IPS DF 4.7 (cell line): ENCODE measurements at regions not wholly inside any gene's neighbourhood (a gene's known extent, or its start where the extent isn't known, plus 50 kb on each side); places are given as distances from the start of the nearest gene placed in this dataset.

Experiments
- DNase-seq: peaks from one replicate; pipeline ENCODE4 v3.0.0-alpha.2; 2013; ENCODE audit warnings: low spot score; ENCODE audit errors: extremely low read depth

DNA sequence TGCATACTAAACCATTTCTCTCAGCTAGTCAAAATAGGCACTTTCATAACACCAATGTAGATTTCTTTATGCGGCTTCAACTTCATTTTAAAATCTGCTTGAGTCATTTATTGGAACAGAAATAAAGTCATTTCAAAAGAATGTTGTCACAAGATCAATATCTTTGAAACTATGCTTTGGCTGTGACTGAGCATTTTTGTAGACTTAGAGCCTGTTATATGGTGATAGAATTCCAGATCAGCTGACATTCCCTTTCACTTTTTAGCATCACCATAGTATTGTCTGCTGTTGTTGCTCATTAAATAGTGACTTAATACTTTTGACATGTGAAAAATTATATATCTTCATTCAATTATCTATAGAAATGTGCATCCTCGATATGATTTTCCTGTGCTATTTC is 279.2 kb upstream of the PRR20A start:
- DNase-seq: no peak

DNA sequence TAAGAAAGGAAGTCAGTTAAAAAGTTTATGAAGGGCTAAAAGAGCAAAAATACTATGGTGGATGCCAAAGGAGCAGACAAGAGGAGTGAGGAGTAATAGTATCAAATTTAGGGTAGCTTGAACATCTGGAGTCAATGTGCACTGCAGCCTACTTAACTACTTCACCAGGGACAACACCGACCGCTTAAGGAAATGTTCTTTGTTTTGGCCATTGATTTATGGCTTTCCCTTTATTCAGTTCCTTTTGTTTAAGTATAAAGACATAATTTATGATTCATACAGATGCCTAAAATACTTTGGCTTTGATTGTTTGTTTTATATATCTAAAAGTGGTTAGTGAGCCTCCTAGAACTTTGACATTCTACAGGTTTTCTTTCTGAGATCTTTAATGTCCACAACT is 276.3 kb upstream of the PRR20A start:
- no peak for DNase-seq

DNA sequence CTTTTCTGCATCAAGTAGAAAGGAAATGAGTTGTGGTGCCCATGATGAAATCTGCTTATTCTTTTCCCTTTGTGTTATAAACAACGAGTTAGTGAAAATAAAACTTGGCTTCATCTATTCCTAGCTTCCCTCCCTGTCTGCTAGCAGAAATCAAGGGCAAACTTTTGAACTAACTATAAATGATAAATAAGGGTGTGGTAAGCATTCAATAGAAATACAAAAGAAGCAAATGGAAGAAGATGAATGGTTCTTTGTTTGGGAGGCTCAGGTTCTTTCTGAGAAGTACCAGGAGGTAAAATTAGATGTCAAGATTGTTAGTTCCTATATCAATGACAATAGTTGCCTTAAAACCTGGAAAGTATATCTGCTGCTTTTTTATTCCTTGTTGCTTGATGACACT is 275.3 kb upstream of the PRR20A start:
- no peak for DNase-seq

DNA sequence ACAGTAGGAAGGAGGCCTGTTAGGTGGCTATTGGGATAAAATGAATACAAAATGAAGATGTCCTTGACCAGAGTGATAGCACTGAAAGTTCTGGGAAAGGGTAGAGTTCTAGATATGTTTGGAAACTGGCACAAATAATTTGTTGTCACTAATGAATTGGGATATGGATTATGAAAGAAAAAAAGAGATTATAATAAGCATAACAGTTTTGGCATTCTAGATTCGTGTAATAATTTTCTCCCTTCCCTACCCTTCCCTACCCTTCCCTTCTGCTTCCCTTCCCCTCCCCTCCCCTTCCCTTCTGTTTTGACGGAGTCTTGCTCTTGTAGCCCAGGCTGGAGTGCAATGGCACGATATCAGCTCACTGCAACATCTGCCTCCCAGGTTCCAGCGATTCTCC is 271.0 kb upstream of the PRR20A start:
- DNase-seq: no peak

DNA sequence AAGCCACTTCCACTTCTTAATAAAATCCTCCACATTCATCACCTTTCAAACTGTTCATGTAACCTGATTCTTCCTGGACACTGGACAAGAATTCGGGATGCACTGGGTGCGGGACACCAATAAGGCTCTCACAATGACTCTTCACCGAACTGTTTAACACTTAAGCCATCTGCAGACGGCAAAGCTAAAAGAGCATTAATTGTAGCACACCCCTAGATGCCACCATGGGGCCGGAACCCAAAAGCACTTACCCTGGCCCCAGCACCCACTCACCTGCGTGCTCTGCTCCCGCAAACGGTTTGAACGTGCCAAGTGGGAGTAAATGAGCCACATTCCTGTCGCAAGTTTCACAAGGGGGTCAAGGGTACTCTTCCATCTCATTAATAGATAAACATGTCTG is 254.3 kb upstream of the PRR20A start:
- DNase-seq: no peak

DNA sequence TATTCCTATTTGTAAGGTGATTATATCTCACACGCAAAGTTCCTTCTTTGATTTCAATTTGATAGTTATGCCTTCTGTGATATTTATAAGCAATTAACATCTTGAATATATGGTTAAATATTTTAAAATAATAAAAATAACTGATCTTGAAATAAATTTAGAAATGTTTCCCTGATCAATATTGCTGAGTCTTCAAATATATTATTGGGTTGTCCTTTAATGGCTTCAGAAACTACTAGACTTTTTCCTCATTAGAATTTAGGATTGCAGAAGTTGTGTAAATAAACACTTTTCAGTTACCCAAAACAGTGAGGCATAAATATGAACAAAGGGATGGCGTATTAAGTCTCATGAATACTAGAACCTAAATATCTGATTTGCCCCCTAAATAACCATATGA is 252.3 kb upstream of the PRR20A start:
- no peak for DNase-seq

DNA sequence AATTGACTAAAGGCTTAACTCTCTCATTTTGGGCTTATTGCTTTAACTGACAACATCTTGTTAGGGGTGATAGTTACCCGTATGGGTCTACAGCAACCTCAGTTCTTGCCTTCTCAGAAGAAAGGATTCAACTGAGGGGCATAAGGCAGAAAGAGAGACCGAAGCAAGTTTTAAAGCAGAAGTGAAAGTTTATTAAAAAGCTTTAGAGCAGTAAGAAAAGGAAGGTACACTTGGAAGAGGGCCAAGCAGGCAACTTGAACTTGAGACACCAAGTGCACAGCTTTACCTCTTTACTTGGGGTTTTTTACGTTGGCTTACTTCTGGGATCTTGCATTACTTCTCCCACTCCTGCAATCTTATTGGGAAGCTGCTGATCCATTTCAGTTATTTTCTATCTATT is 246.9 kb upstream of the PRR20A start:
- DNase-seq: no peak

DNA sequence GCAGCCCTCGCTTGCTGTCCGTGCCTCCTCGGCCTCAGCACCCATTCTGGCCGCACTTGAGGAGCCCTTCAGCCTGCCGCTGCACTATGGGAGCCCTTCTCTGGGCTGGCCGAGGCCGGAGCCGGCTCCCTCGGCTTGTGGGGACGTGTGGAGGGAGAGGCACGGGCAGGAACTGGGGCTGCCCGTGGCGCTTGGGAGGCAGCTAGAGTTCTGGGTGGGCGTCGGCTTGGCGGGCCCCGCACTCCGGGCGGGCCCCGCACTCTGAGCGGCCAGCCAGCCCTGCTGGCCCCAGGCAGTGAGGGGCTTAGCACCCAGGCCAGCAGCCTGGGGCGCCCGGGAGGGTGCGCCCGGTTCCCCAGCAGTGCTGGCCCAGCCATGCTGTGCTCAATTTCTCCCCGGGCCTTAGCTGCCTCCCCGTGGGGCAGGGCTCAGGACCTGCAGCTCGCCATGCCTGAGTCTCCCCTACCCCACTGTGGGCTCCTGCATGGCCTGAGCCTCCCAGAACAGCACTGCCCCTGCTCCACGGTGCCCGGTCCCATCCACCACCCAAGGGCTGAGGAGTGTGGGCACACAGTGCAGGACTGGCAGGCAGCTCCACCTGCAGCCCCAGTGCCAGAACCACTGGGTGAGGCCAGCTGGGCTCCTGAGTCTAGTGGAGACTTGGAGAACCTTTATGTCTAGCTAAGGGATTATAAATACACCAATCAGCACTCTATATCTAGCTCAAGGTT is 240.0 kb upstream of the PRR20A start:
- no peak for DNase-seq

DNA sequence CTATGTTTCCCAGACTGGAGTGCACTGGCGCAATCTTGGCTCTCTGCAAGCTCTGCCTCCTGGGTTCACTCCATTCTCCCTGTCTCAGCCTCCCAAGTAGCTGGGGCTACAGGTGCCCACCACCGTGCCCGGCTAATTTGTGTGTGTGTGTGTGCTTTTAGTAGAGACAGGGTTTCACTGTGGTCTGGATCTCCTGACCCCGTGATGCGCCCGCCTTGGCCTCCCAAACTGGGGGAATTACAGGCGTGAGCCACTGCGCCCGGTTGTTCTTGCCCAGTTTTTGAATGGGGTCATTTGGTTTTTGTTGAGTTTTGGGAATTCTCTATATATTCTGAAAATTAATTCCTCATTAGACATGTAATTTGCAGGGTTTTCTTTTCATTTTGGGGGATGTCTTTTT is 238.4 kb upstream of the PRR20A start:
- no peak for DNase-seq

DNA sequence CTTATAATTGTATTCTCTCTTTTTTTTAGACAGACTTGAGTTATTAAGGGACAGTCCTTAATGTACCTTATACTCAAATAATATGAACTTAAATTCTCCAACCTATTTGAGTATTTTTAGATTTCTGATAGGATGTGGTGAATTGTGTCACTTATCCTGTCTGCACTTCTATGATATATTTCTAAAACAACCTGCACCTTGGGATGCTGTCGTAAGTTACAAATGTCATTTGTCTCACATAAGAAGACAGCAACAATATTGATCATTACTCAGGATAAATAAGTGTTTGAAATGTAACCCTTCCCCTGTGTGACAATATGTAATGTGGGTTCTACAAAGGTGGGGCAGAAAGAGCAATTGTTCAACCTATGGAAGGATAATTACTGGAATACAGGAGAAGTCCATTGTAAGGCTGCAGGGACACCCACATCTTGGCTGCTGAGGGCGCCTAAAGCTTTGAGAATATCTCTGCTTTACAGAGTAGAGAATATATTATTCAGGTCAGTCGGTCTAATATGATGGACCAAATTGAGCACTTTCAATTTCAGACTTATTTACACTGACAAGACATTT is 236.9 kb upstream of the PRR20A start:
- no peak for DNase-seq

DNA sequence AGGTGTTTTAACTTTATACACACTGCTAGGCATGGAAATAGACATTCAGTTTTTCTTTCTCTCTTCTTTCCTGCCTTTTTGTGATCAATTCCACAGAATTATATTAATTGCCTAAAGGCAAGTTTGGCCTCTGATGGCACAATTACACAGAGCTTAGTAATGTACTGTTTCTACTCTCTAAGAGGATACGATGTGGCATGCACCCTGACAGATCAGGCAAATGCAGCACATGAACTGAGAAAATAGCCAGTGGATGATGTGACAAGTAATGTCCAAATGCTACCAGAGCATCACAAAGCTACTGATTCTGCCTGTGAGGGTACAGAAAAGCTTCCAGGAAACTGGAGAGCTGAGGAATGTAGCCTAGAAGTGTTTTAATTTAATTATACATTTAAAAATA is 233.8 kb upstream of the PRR20A start:
- DNase-seq: no peak

DNA sequence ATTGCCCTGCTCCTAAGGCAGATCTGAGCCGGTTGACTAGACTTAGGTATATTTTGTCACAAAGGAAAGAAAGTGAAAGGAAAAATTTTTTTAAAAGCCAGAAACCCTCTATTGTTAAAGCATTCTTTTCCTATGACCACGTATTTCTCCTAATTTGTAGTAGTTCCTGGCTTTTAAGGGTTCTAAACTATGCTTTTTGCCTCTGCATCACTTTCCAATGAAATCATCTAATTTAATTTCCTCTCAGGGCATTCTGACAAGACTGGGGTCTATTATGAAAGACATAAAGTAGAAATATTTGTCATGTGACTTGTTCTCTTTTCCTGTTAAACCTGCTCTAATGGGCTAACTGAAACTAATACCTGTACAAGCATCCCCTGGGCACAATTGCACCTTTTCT is 233.0 kb upstream of the PRR20A start:
- no peak for DNase-seq

DNA sequence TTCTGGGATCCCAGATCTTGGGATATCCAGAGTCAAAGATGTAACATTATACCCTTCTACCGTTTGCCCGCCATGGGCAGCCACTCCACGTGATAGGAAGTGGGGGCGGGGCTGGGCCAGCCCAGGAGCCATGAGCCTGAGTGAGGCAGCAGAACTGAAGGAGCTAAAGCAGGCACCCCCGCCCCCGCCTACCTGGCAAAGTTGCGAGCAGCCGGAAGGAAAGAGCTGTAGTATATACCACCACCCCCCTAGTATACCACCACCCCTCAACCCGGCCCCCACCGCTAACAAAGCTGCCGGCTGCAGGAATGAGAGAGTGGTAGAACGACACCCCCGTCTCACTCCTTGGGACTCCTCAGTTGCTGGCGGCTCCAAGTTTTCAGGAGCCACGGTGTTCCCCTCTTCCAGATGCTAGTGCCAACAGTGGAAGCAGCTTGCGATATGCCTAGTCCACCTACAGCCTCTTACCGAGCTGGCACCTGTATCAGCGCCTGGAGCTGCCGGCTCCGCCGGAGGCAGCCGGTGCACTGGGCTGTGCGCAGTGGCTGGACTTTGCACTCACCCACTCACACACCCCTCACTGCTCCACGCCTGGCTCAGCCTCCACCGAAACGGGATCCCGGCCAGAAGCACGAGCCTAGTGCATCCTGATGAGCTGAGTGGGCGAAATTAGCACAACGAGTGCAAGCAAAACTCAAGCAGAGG is 230.7 kb upstream of the PRR20A start:
- no peak for DNase-seq

DNA sequence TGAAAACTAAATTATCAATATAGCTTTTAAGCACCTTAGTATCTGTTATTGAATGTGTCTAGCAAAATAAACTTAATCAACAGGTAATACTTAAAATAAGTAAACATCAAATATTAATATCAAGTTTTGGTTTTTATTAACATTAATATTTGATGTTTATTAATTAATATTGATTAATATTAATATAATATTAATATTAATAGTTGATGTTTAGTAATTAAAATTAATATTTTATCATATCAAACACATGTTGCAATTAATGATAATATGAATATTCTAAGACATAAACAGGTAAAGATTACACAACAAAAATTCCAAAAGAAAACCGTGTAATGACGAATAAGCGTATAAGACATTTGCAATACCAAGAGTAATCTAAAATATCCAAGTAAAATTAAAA is 222.8 kb upstream of the PRR20A start:
- no peak for DNase-seq

DNA sequence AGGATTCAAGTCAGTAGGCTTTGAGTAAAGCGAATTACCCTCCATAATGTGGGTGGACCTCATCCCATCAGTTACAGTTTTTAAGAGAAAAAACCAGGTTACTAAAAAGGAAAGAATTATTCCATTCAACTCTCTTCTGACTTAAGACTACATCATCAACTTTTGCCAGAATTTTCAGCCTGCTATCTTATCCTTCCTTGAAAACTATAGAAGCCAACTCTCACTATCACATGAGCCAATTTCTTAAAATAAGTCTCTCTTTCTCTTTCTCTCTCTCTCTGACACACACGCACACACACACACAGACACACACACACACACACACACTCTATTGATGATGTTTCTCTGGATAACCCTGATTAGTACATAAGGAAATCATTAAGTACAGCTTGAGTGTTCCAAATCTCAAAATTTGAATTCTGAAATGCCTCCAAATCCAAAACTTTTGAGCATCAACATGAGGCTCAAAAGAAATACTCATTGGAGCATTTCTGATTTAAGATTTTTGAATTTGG is 217.0 kb upstream of the PRR20A start:
- DNase-seq: no peak

DNA sequence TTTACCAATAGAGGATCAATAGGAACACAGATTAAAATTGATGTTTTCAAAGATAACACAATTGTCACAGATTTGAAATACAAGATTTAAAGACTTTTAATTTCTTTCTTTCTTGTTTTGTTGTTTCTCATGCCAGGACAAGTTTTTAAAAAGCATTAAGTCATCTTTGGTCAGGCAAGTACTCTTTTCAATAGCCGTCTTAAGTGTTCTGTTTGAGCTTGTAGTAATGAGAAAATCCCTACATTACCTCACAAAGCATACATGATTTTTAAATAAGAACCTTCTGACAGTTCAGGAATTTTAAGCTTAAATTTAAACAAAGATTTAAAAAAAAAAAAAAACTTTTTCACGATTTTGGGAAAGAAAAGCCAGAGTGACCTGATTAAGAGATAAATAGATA is 216.3 kb upstream of the PRR20A start:
- DNase-seq: no peak

DNA sequence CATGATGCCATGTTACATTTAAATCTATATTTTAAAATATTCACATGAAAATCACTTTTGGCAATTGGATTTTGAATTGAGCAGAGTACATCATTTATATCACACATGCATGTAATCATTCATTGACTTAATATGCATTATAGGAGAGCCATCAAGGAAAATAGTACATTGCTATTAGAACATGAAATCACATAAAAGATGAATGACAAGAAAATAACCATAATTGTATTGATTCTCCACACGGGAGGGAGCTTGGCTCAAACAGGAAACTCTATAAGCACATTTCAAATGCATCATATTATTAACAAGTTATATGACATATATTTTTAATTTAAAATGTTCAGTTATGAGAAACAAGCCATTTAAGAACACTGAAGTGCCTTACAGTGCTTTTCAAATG is 208.6 kb upstream of the PRR20A start:
- no peak for DNase-seq

DNA sequence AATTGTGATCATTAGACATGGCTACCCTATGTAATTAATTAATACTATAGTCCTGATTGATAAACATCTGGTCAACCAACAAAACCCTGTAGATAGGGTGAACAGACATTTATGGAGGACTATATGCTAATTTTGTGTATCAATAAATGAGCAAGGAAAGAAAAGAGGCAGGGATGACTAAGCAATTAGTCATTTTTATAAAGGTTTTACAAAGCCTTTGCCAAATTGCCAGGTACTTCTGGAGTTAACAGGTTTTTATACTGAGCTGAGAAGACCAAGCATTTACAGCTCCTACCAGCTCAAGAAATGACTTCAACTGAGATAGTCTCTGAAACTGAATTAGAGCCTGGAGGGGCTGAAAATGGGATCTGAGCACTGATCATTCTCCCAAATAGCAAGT is 186.8 kb upstream of the PRR20A start:
- DNase-seq: no peak

DNA sequence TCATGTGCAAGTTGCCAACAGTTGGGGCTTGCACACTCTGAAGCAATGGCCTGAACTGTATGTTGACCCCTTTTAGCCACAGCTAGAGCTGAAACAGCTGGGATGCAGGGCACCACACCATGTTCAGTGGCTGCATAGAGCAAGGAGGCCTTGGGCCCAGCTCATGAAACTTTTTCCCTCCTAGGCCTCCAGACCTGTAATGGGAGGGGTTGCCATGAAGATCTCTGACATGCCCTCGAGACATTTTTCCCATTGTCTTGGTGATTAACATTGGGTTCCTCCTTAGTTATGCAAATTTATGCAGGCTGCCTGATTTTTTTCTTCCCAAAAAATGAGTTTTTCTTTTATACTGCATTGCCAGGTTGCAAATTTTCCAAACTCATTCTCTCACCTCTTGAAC is 165.1 kb upstream of the PRR20A start:
- DNase-seq: peak; percentile 25

DNA sequence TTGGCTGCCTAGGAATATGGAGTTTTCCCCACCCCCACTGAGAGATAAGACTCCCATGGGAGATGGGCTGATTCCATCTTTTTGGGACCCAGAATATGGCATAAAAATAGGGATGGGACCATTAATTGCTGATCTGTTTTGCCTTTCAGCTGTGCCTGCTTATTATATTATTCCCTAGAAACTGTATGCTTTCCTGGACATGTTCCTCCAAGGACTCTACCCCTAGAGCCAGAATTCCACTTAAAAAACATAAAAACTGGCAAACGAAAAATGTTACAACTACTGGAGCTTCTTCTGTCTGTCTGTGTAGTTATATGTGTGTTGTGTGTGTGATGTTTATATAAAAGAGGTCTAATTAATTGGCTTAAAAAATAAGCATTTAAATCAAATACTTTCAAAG is 159.9 kb upstream of the PRR20A start:
- no peak for DNase-seq

DNA sequence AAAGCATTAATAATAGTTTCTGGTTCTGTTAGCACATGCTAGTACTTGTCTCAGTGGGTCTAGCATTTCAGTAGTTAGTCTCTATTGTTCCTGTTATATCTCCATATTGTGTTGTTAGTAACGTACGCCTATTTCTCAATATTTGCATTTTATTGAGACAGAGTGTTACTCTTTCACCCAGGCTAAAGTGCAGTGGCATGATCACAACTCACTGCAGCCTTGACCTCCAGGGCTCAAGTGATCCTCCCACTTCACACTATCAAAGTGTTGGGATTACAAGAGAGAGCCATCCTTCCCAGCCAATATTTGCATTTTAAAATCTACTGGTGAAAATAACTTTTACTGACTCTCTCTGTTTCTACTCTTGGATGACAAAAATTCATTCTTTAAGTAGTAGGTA is 154.6 kb upstream of the PRR20A start:
- no peak for DNase-seq

DNA sequence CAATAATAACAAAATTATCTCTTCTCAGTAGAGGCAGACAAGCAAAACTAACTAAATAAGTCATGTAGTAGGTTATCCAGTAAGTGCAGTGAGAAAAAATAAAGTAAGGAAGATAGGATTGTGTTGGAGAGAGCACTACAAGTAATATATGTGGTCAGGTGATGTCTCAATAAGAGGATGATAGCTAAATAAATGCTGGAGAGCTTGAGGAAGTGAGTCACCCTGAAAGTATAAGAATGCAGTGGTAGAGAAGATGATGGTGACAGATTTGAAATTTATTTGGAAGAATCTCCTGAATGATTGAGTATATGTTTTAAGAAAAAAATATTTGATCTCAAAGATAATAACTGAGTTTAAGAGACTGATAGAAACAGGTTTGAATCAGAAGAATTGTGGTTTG is 152.2 kb upstream of the PRR20A start:
- DNase-seq: no peak

DNA sequence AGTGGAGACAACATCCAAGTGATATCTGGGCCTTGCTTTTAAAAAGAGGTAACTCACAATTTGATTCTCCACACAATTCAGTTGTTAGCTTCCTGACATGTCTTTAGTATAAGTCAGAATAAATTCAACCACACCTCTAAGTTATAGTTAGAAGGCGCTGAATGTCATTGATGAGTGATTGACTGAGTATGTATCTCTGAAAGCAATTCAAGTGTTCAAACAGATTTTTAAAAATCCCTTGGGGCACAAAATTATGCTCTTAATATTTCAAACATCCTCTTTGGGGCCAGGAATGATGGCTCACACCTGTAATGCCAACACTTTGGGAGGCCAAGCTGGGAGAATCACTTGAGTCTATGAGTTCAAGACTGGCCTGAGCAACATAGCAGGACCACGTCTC is 137.0 kb upstream of the PRR20A start:
- no peak for DNase-seq
